Small intestine (tissue), 7 donors: ENCODE measurements at regions not wholly inside any gene's neighbourhood (a gene's known extent, or its start where the extent isn't known, plus 50 kb on each side); places are given as distances from the start of the nearest gene placed in this dataset.

Experiments used
- DNase-seq, 2 donors: peaks; one replicate each; pipeline versions ENCODE4 v3.0.0 to v3.0.0-alpha.2; 2013
- FAIRE-seq: peaks from 2 replicates; lab custom pipeline; 2012; peaks lifted over from hg19 to GRCh38; lab: Jason Lieb, UNC
- H3K27ac ChIP-seq, 3 donors: one replicate each; pipeline ENCODE4 v1.5.1; 2013; ENCODE audit warnings: low read length in 2 of 3, mild to moderate bottlenecking in 2 of 3, control low read depth in 1 of 3, inconsistent platforms in 1 of 3, low read depth in 1 of 3, moderate library complexity in 1 of 3
- H3K27me3 ChIP-seq, 3 donors: one replicate each; pipeline ENCODE4 v1.6.1; 2013; ENCODE audit warnings: low read length in 3 of 3, inconsistent platforms in 1 of 3; ENCODE audit not compliant: control insufficient read depth in 3 of 3, insufficient read depth in 3 of 3
- H3K36me3 ChIP-seq, 3 donors: one replicate each; pipeline ENCODE4 v1.6.1; 2013; ENCODE audit warnings: low read length in 3 of 3, inconsistent platforms in 1 of 3, low read depth in 1 of 3, mild to moderate bottlenecking in 1 of 3, moderate library complexity in 1 of 3; ENCODE audit not compliant: control insufficient read depth in 3 of 3, insufficient read depth in 2 of 3
- H3K4me1 ChIP-seq, 3 donors: one replicate each; pipeline ENCODE4 v1.6.1; 2013; ENCODE audit warnings: low read length in 2 of 3, inconsistent platforms in 1 of 3, low read depth in 1 of 3, mild to moderate bottlenecking in 1 of 3, moderate library complexity in 1 of 3; ENCODE audit not compliant: control insufficient read depth in 3 of 3, insufficient read depth in 2 of 3
- H3K4me3 ChIP-seq, 3 donors: one replicate each; pipeline ENCODE4 v1.5.1; 2013; ENCODE audit warnings: low read length in 3 of 3, control low read depth in 1 of 3, inconsistent platforms in 1 of 3, low read depth in 1 of 3, mild to moderate bottlenecking in 1 of 3, moderate library complexity in 1 of 3
- H3K9me3 ChIP-seq, 2 donors: one replicate each; pipeline ENCODE4 v1.6.1; 2013; ENCODE audit warnings: low read depth in 1 of 2, low read length in 1 of 2; ENCODE audit not compliant: control insufficient read depth in 2 of 2, insufficient read depth in 1 of 2
- WGBS, 3 donors: extraction: QIAGEN DNeasy Blood & Tissue Kit; methylation state at CpG; one replicate each; pipeline ENCODE4 v1.1.7; 2013; 5-methylcytosine and 5-hydroxymethylcytosine counted together
- donor health status: healthy with polysubstance abuse.
- donor health status: control.
- donor health status: control.
- donor health status: Bipolar disorder and iron deficiency.
- donor health status: healthy.

GRCh38 chr19:28199323-28199722 is 1013.6 kb downstream of the UQCRFS1 start:
- FAIRE-seq, result no peak
- no peaks in the 10 kb centered on the region for H3K9me3 ChIP-seq
- 90 to 91% (median 90%) methylated on average over 6 of the region's 6 CpGs for WGBS, 3 donors

GRCh38 chr19:28196961-28197360 is 1016.0 kb downstream of the UQCRFS1 start:
- Histone ChIP-seq H3K27me3 (no peaks in the 10 kb centered on the region), H3K9me3 (no peaks in the 10 kb centered on the region), H3K27ac (no peak overlapping the region), H3K4me3 (no peak overlapping the region), H3K36me3 (no peaks in the 10 kb centered on the region), H3K4me1 (no peaks in the 10 kb centered on the region)
- no peak for DNase-seq
- WGBS, 3 donors, result 69 to 86% (median 83%) methylated on average over 7 of the region's 7 CpGs
- no peak for FAIRE-seq

More at GRCh38 chr19:28199323-28199722, 1013.6 kb downstream of the UQCRFS1 start:
- no peak for DNase-seq
- H3K27ac ChIP-seq, result no peak overlapping the region
- no peak overlapping the region for H3K4me3 ChIP-seq
- no peaks in the 10 kb centered on the region for H3K4me1 ChIP-seq
- no peaks in the 10 kb centered on the region for H3K36me3 ChIP-seq
- no peaks in the 10 kb centered on the region for H3K27me3 ChIP-seq

- Histone ChIP-seq H3K27me3 (no peaks in the 10 kb centered on the region), H3K36me3 (no peaks in the 10 kb centered on the region), H3K27ac (no peak overlapping the region), H3K4me3 (no peak overlapping the region), H3K4me1 (no peaks in the 10 kb centered on the region), H3K9me3 (no peaks in the 10 kb centered on the region)
- DNase-seq, result no peak
- WGBS, 3 donors, result 18 to 51% (median 42%) methylated on average over 3 of the region's 3 CpGs
- no peak for FAIRE-seq
These were observed 1016.9 kb downstream of the UQCRFS1 start for GRCh38 chr19:28196101-28196500.

- Histone ChIP-seq H3K9me3 (no peaks in the 10 kb centered on the region), H3K4me3 (no peak overlapping the region), H3K27me3 (no peaks in the 10 kb centered on the region), H3K4me1 (no peaks in the 10 kb centered on the region), H3K27ac (no peak overlapping the region), H3K36me3 (no peaks in the 10 kb centered on the region)
- WGBS, 3 donors, result 62 to 71% (median 67%) methylated on average over 3 of the region's 3 CpGs
- FAIRE-seq, result no peak
- DNase-seq, result no peak
These were observed 1027.3 kb downstream of the UQCRFS1 start for GRCh38 chr19:28185646-28186045.

GRCh38 chr19:28184997-28185396 is 1028.0 kb downstream of the UQCRFS1 start:
- FAIRE-seq, result no peak
- Histone ChIP-seq H3K9me3 (no peaks in the 10 kb centered on the region), H3K27me3 (no peaks in the 10 kb centered on the region), H3K4me3 (no peak overlapping the region), H3K36me3 (no peaks in the 10 kb centered on the region), H3K4me1 (no peaks in the 10 kb centered on the region), H3K27ac (no peak overlapping the region)
- DNase-seq, result no peak

- WGBS, 3 donors, result 7 to 88% (median 9%) methylated on average over 1 of the region's 1 CpG
- FAIRE-seq (no peak), DNase-seq (no peak)
- H3K4me3 ChIP-seq, result no peak overlapping the region
- peaks cover 0 to 14% of the 10 kb centered on the region in 2 donors for H3K9me3 ChIP-seq
- no peak overlapping the region for H3K27ac ChIP-seq
- no peaks in the 10 kb centered on the region for H3K4me1 ChIP-seq
- H3K27me3 ChIP-seq, result no peaks in the 10 kb centered on the region
- H3K36me3 ChIP-seq, result no peaks in the 10 kb centered on the region
These were observed 1036.8 kb downstream of the UQCRFS1 start for GRCh38 chr19:28176193-28176592.

- 84 to 88% (median 85%) methylated on average over 8 of the region's 8 CpGs for WGBS, 3 donors
- no peaks in the 10 kb centered on the region for H3K36me3 ChIP-seq
- no peak overlapping the region for H3K4me3 ChIP-seq
- FAIRE-seq, result no peak
- no peak overlapping the region for H3K27ac ChIP-seq
- no peak for DNase-seq
- H3K27me3 ChIP-seq, result no peaks in the 10 kb centered on the region
- H3K4me1 ChIP-seq, result no peaks in the 10 kb centered on the region
- peaks cover 0 to 12% of the 10 kb centered on the region in 2 donors for H3K9me3 ChIP-seq
These were observed 1041.0 kb downstream of the UQCRFS1 start for GRCh38 chr19:28171983-28172382.

- H3K9me3 ChIP-seq, result peaks cover 0 to 5% of the 10 kb centered on the region in 2 donors
- H3K4me1 ChIP-seq, result no peaks in the 10 kb centered on the region
- FAIRE-seq (no peak), DNase-seq (no peak)
- no peak overlapping the region for H3K4me3 ChIP-seq
- no peaks in the 10 kb centered on the region for H3K36me3 ChIP-seq
- H3K27me3 ChIP-seq, result no peaks in the 10 kb centered on the region
- WGBS, 3 donors, result 52 to 63% (median 54%) methylated on average over 3 of the region's 3 CpGs
- H3K27ac ChIP-seq, result no peak overlapping the region
These were observed 1042.9 kb downstream of the UQCRFS1 start for GRCh38 chr19:28170066-28170465.

- WGBS, 3 donors, result 24 to 32% (median 31%) methylated on average over 5 of the region's 5 CpGs
- Histone ChIP-seq H3K27ac (no peak overlapping the region), H3K4me3 (no peak overlapping the region), H3K27me3 (no peaks in the 10 kb centered on the region), H3K9me3 (no peaks in the 10 kb centered on the region), H3K36me3 (no peaks in the 10 kb centered on the region), H3K4me1 (no peaks in the 10 kb centered on the region)
- DNase-seq, result no peak
- no peak for FAIRE-seq
These were observed 1043.6 kb downstream of the UQCRFS1 start for GRCh38 chr19:28169168-28169887.
